Liver (tissue), 3 donors: ENCODE measurements at regions not wholly inside any gene's neighbourhood (a gene's known extent, or its start where the extent isn't known, plus 50 kb on each side); places are given as distances from the start of the nearest gene placed in this dataset.

Experiments
- EGR1 ChIP-seq, 2 donors: IDR thresholded peaks; 2 replicates each; pipeline ENCODE4 v1.6.1; 2016 to 2018; ENCODE audit warnings: antibody characterized with exemption in 2 of 2, low read depth in 2 of 2
- FOXA1 ChIP-seq: IDR thresholded peaks from 2 replicates; pipeline ENCODE4 v1.6.1; 2016; ENCODE audit warnings: antibody characterized with exemption
- GABPA ChIP-seq, 2 donors: IDR thresholded peaks in 1 of 2; conservative IDR thresholded peaks in 1 of 2; 2 replicates each; pipeline ENCODE4 v1.6.1; 2016; ENCODE audit warnings: antibody characterized with exemption in 2 of 2, mild to moderate bottlenecking in 1 of 2, moderate library complexity in 1 of 2
- HNF4A ChIP-seq, 2 donors: conservative IDR thresholded peaks; 2 replicates each; pipeline ENCODE4 v1.6.1; 2016; ENCODE audit warnings: antibody characterized with exemption in 2 of 2, mild to moderate bottlenecking in 2 of 2
- NR2F2 ChIP-seq: IDR thresholded peaks from 2 replicates; pipeline ENCODE4 v1.6.1; 2016; ENCODE audit warnings: antibody characterized with exemption
- RAD21 ChIP-seq, 2 donors: IDR thresholded peaks; 2 replicates each; pipeline ENCODE4 v1.6.1; 2016; ENCODE audit warnings: antibody characterized with exemption in 2 of 2, mild to moderate bottlenecking in 2 of 2
- RXRA ChIP-seq, 2 donors: IDR thresholded peaks; 2 replicates each; pipeline ENCODE4 v1.6.1; 2017 to 2018; ENCODE audit warnings: antibody characterized with exemption in 2 of 2, mild to moderate bottlenecking in 1 of 2
- SP1 ChIP-seq: IDR thresholded peaks from 2 replicates; pipeline ENCODE4 v1.6.1; 2018; ENCODE audit warnings: antibody characterized with exemption, mild to moderate bottlenecking
- TAF1 ChIP-seq: conservative IDR thresholded peaks from 2 replicates; pipeline ENCODE4 v1.6.1; 2016; ENCODE audit warnings: antibody characterized with exemption, mild to moderate bottlenecking
- YY1 ChIP-seq: IDR thresholded peaks from 2 replicates; pipeline ENCODE4 v1.6.1; 2016; ENCODE audit warnings: antibody characterized with exemption, mild to moderate bottlenecking
- TF ChIP-seq, protein P1 (sequence below): IDR thresholded peaks from 2 replicates; pipeline ENCODE4 v1.6.1; 2016; ENCODE audit warnings: antibody characterized with exemption
- TF ChIP-seq, protein P2 (sequence below): fragments of 150-350 bp; IDR thresholded peaks from 2 replicates; pipeline ENCODE4 v1.5.1; 2017; ENCODE audit warnings: improper control_type of control experiment, low read depth, low read length; ENCODE audit not compliant: missing input control
- TF ChIP-seq, protein P3 (sequence below): IDR thresholded peaks from 2 replicates; pipeline ENCODE4 v1.6.1; 2016; ENCODE audit warnings: antibody characterized with exemption
- donor health status: healthy.
- donor health status: healthy.

DNA sequence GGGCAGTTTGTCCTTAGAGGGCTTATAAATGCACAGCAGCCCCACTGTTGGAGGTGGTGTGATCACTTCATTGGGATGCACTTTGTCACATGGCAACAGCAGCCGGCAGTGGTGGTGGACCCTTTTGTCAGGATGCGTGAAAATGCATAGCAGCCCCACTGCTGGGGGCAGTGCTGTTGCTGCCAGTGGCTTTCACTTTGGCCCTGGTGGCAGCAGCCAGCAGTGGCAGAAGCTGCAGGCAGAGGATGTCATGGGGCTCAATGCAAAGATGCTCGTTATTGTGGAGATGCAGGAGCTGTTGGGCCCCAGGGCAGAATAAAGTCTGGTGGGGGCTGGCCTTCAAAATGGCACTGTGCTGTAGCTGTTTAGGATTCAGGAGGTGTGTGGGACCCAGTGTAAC is 173.0 kb upstream of the DAAM1 start:
- TF ChIP-seq, protein P1, sequence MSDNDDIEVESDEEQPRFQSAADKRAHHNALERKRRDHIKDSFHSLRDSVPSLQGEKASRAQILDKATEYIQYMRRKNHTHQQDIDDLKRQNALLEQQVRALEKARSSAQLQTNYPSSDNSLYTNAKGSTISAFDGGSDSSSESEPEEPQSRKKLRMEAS = no peak
- TF ChIP-seq, protein P2, sequence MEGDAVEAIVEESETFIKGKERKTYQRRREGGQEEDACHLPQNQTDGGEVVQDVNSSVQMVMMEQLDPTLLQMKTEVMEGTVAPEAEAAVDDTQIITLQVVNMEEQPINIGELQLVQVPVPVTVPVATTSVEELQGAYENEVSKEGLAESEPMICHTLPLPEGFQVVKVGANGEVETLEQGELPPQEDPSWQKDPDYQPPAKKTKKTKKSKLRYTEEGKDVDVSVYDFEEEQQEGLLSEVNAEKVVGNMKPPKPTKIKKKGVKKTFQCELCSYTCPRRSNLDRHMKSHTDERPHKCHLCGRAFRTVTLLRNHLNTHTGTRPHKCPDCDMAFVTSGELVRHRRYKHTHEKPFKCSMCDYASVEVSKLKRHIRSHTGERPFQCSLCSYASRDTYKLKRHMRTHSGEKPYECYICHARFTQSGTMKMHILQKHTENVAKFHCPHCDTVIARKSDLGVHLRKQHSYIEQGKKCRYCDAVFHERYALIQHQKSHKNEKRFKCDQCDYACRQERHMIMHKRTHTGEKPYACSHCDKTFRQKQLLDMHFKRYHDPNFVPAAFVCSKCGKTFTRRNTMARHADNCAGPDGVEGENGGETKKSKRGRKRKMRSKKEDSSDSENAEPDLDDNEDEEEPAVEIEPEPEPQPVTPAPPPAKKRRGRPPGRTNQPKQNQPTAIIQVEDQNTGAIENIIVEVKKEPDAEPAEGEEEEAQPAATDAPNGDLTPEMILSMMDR = no peak
- TF ChIP-seq EGR1 (IDR thresholded peaks at IDR 0.05; ENCODE audit: low read depth in 2 of 2) (no peak), TAF1 (no peak), RXRA (IDR thresholded peaks at IDR 0.05) (no peak), GABPA (IDR thresholded peaks at IDR 0.05 in 1 of 2, conservative IDR thresholded peaks at IDR 0.05 in 1 of 2) (no peak), SP1 (no peak), YY1 (no peak), RAD21 (IDR thresholded peaks at IDR 0.05) (no peak), FOXA1 (no peak), HNF4A (conservative IDR thresholded peaks at IDR 0.05) (no peak), NR2F2 (no peak)
- TF ChIP-seq, protein P3, sequence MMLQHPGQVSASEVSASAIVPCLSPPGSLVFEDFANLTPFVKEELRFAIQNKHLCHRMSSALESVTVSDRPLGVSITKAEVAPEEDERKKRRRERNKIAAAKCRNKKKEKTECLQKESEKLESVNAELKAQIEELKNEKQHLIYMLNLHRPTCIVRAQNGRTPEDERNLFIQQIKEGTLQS = no peak
